Naive thymus-derived CD4-positive, alpha-beta T cell (primary cell): ENCODE measurements at regions not wholly inside any gene's neighbourhood (a gene's known extent, or its start where the extent isn't known, plus 50 kb on each side); places are given as distances from the start of the nearest gene placed in this dataset.

Experiments used
- ATAC-seq: fragments of 150-1000 bp; cut with Tn5 transposase; 2 replicates; pipeline ENCODE4 v1.10.0; 2021; ENCODE audit warnings: mild to moderate bottlenecking, moderate library complexity
- CTCF ChIA-PET: fragments of 350-600 bp; sonication (Branson Sonifier 250); formaldehyde crosslinking; loops from one replicate; lab custom pipeline; 2021; ENCODE audit warnings: antibody characterized with exemption; lab: Charles Lee
- POLR2A ChIA-PET: fragments of 350-600 bp; sonication (Branson Sonifier 250); formaldehyde crosslinking; loops from one replicate; lab custom pipeline; 2021; ENCODE audit warnings: antibody characterized with exemption, inconsistent platforms; lab: Charles Lee
- DNase-seq, 9 donors: peaks; one replicate each; pipeline versions ENCODE4 v3.0.0 to v3.0.0-alpha.2; 2020 to 2022; ENCODE audit warnings: mixed read lengths in 1 of 9
- H3K27ac ChIP-seq: one replicate; pipeline ENCODE4 v1.7.0; 2013; ENCODE audit warnings: mild to moderate bottlenecking, low read depth, low read length, moderate library complexity
- H3K27me3 ChIP-seq, 2 donors: one replicate each; pipeline ENCODE4 v1.7.0; 2013; ENCODE audit warnings: low read length in 2 of 2, mild to moderate bottlenecking in 2 of 2, moderate library complexity in 2 of 2; ENCODE audit not compliant: control insufficient read depth in 2 of 2, insufficient read depth in 2 of 2
- H3K36me3 ChIP-seq, 3 experiments: 1 replicate in 2 of 3; 2 replicates in 1 of 3; pipeline ENCODE4 v1.7.0; 2013; ENCODE audit warnings: low read length in 3 of 3, mild to moderate bottlenecking in 3 of 3, moderate library complexity in 1 of 3; ENCODE audit not compliant: insufficient read depth in 3 of 3, control insufficient read depth in 2 of 3
- H3K4me1 ChIP-seq, 2 donors: one replicate each; pipeline ENCODE4 v1.7.0; 2013; ENCODE audit warnings: low read length in 2 of 2, mild to moderate bottlenecking in 2 of 2, moderate library complexity in 1 of 2; ENCODE audit not compliant: control insufficient read depth in 2 of 2, insufficient read depth in 2 of 2
- H3K4me3 ChIP-seq: 2 replicates; pipeline ENCODE4 v1.7.0; 2013; ENCODE audit warnings: mild to moderate bottlenecking, low read length
- H3K9me3 ChIP-seq, 3 experiments: 1 replicate in 2 of 3; 2 replicates in 1 of 3; pipeline ENCODE4 v1.7.0; 2013; ENCODE audit warnings: low read length in 3 of 3; ENCODE audit not compliant: control insufficient read depth in 2 of 3
- H3K27ac Mint-ChIP-seq, 9 donors: one replicate each; pipeline ENCODE4 v1.8.0; 2020 to 2022; ENCODE audit warnings: mixed read lengths in 9 of 9, mild to moderate bottlenecking in 8 of 9, moderate library complexity in 5 of 9, inconsistent platforms in 2 of 9
- H3K27me3 Mint-ChIP-seq, 5 donors: one replicate each; pipeline ENCODE4 v1.8.0; 2021 to 2022; ENCODE audit warnings: mixed read lengths in 5 of 5, mild to moderate bottlenecking in 1 of 5
- H3K36me3 Mint-ChIP-seq, 5 donors: one replicate each; pipeline ENCODE4 v1.8.0; 2020 to 2022; ENCODE audit warnings: mixed read lengths in 5 of 5, mild to moderate bottlenecking in 3 of 5, inconsistent platforms in 1 of 5
- H3K4me1 Mint-ChIP-seq, 7 donors: one replicate each; pipeline ENCODE4 v1.8.0; 2020 to 2022; ENCODE audit warnings: mixed read lengths in 7 of 7, mild to moderate bottlenecking in 3 of 7, inconsistent platforms in 1 of 7
- H3K4me3 Mint-ChIP-seq, 10 donors: one replicate each; pipeline ENCODE4 v1.8.0; 2020 to 2022; ENCODE audit warnings: mild to moderate bottlenecking in 10 of 10, mixed read lengths in 10 of 10, moderate library complexity in 6 of 10, inconsistent platforms in 2 of 10
- H3K9me3 Mint-ChIP-seq, 11 donors: one replicate each; pipeline ENCODE4 v1.8.0; 2020 to 2022; ENCODE audit warnings: mixed read lengths in 11 of 11, mild to moderate bottlenecking in 4 of 11, inconsistent platforms in 1 of 11, moderate library complexity in 1 of 11
- intact Hi-C, 2 donors: fragments of 100-400 bp; cut with micrococcal nuclease; formaldehyde crosslinking; loops; one replicate each; pipeline ENCODE4 v1.15.1; 2023

- Histone ChIP-seq H3K27me3 (no peaks in the 10 kb centered on the region), H3K4me3 (no peak overlapping the region), H3K4me1 (no peaks in the 10 kb centered on the region), H3K27ac (no peak overlapping the region), H3K36me3 (no peaks in the 10 kb centered on the region), H3K9me3 (no peaks in the 10 kb centered on the region)
- H3K27ac Mint-ChIP-seq: no peak overlapping the region
- no peak for DNase-seq
- ChIA-PET POLR2A (no interaction called here), CTCF (no interaction called here)
- ATAC-seq: no peak
- no peaks in the 10 kb centered on the region for H3K27me3 Mint-ChIP-seq
- no peaks in the 10 kb centered on the region for H3K36me3 Mint-ChIP-seq
- intact Hi-C loops: no loop called here
- peaks cover 0 to 9% (median 2%) of the 10 kb centered on the region in 11 donors for H3K9me3 Mint-ChIP-seq
- H3K4me3 Mint-ChIP-seq: no peak overlapping the region
- H3K4me1 Mint-ChIP-seq: no peaks in the 10 kb centered on the region
Observed at GRCh38 chr20:21936720-21937380, 231.4 kb downstream of the PAX1 start.

- H3K9me3 Mint-ChIP-seq: peaks cover 0 to 7% (median 3%) of the 10 kb centered on the region in 11 donors
- ChIA-PET CTCF (no interaction called here), POLR2A (no interaction called here)
- no peak overlapping the region for H3K4me3 ChIP-seq
- no peaks in the 10 kb centered on the region for H3K36me3 ChIP-seq
- H3K9me3 ChIP-seq: no peaks in the 10 kb centered on the region
- no peaks in the 10 kb centered on the region for H3K4me1 Mint-ChIP-seq
- no peak overlapping the region for H3K27ac ChIP-seq
- H3K4me3 Mint-ChIP-seq: no peak overlapping the region
- H3K36me3 Mint-ChIP-seq: no peaks in the 10 kb centered on the region
- H3K27me3 Mint-ChIP-seq: no peaks in the 10 kb centered on the region
- DNase-seq (no peak), ATAC-seq (no peak)
- intact Hi-C loops: no loop called here
- no peak overlapping the region for H3K27ac Mint-ChIP-seq
- no peaks in the 10 kb centered on the region for H3K4me1 ChIP-seq
- H3K27me3 ChIP-seq: no peaks in the 10 kb centered on the region
Observed at GRCh38 chr20:21936261-21936660, 230.8 kb downstream of the PAX1 start.

- POLR2A ChIA-PET: no interaction called here
- intact Hi-C loops: no loop called here
- Mint-ChIP-seq H3K27ac (no peak overlapping the region), H3K27me3 (no peaks in the 10 kb centered on the region), H3K4me3 (no peak overlapping the region), H3K9me3 (peaks cover 0 to 8% (median 3%) of the 10 kb centered on the region in 11 donors), H3K4me1 (no peaks in the 10 kb centered on the region), H3K36me3 (no peaks in the 10 kb centered on the region)
- Histone ChIP-seq H3K27ac (no peak overlapping the region), H3K27me3 (no peaks in the 10 kb centered on the region), H3K9me3 (no peaks in the 10 kb centered on the region), H3K4me3 (no peak overlapping the region), H3K4me1 (no peaks in the 10 kb centered on the region), H3K36me3 (no peaks in the 10 kb centered on the region)
- DNase-seq: no peak
- no peak for ATAC-seq
- CTCF ChIA-PET: no interaction called here
Observed at GRCh38 chr20:21933526-21933925, 228.1 kb downstream of the PAX1 start.

GRCh38 chr20:21921251-21921650 is 215.8 kb downstream of the PAX1 start:
- no peak overlapping the region for H3K27ac Mint-ChIP-seq

GRCh38 chr20:21920211-21920610 is 214.7 kb downstream of the PAX1 start:
- POLR2A ChIA-PET: no interaction called here
- ATAC-seq (no peak), DNase-seq (no peak)
- H3K27ac ChIP-seq: no peak overlapping the region
- no peaks in the 10 kb centered on the region for H3K9me3 ChIP-seq
- intact Hi-C loops: no loop called here
- H3K4me3 ChIP-seq: no peak overlapping the region
- H3K36me3 ChIP-seq: no peaks in the 10 kb centered on the region
- Mint-ChIP-seq H3K36me3 (peaks cover 0 to 6% (median 0%) of the 10 kb centered on the region in 5 donors), H3K9me3 (peaks cover 0 to 40% (median 11%) of the 10 kb centered on the region in 11 donors), H3K4me3 (no peak overlapping the region), H3K27ac (no peak overlapping the region), H3K4me1 (no peaks in the 10 kb centered on the region), H3K27me3 (peaks cover 0 to 6% (median 0%) of the 10 kb centered on the region in 5 donors)
- H3K4me1 ChIP-seq: no peaks in the 10 kb centered on the region
- no peaks in the 10 kb centered on the region for H3K27me3 ChIP-seq
- CTCF ChIA-PET: no interaction called here

More at GRCh38 chr20:21921251-21921650, 215.8 kb downstream of the PAX1 start:
- no peaks in the 10 kb centered on the region for H3K36me3 ChIP-seq
- DNase-seq (no peak), ATAC-seq (no peak)
- H3K27me3 ChIP-seq: no peaks in the 10 kb centered on the region
- H3K4me3 Mint-ChIP-seq: no peak overlapping the region
- peaks cover 0 to 6% (median 0%) of the 10 kb centered on the region in 5 donors for H3K27me3 Mint-ChIP-seq
- H3K36me3 Mint-ChIP-seq: peaks cover 0 to 6% (median 0%) of the 10 kb centered on the region in 5 donors
- no peak overlapping the region for H3K27ac ChIP-seq
- H3K4me3 ChIP-seq: no peak overlapping the region
- H3K9me3 ChIP-seq: no peaks in the 10 kb centered on the region
- peaks cover 3 to 48% (median 11%) of the 10 kb centered on the region in 11 donors for H3K9me3 Mint-ChIP-seq
- intact Hi-C loops: no loop called here
- no peaks in the 10 kb centered on the region for H3K4me1 ChIP-seq
- ChIA-PET POLR2A (no interaction called here), CTCF (no interaction called here)
- no peaks in the 10 kb centered on the region for H3K4me1 Mint-ChIP-seq

GRCh38 chr20:21918398-21918797 is 212.9 kb downstream of the PAX1 start:
- Histone ChIP-seq H3K27ac (no peak overlapping the region), H3K27me3 (no peaks in the 10 kb centered on the region), H3K9me3 (no peaks in the 10 kb centered on the region), H3K36me3 (no peaks in the 10 kb centered on the region), H3K4me3 (no peak overlapping the region), H3K4me1 (no peaks in the 10 kb centered on the region)
- peaks cover 0 to 33% (median 8%) of the 10 kb centered on the region in 11 donors for H3K9me3 Mint-ChIP-seq
- DNase-seq: no peak
- intact Hi-C loops: no loop called here
- no peak overlapping the region for H3K4me3 Mint-ChIP-seq
- ChIA-PET CTCF (no interaction called here), POLR2A (no interaction called here)
- no peak overlapping the region for H3K27ac Mint-ChIP-seq
- no peaks in the 10 kb centered on the region for H3K4me1 Mint-ChIP-seq
- no peaks in the 10 kb centered on the region for H3K27me3 Mint-ChIP-seq
- H3K36me3 Mint-ChIP-seq: no peaks in the 10 kb centered on the region
- ATAC-seq: no peak

GRCh38 chr20:21902391-21902790 is 196.9 kb downstream of the PAX1 start:
- H3K4me3 Mint-ChIP-seq: no peak overlapping the region
- ATAC-seq: no peak
- H3K9me3 Mint-ChIP-seq: peaks cover 4 to 23% (median 12%) of the 10 kb centered on the region in 11 donors
- Histone ChIP-seq H3K4me3 (no peak overlapping the region), H3K4me1 (no peaks in the 10 kb centered on the region), H3K27ac (no peak overlapping the region), H3K36me3 (no peaks in the 10 kb centered on the region), H3K9me3 (no peaks in the 10 kb centered on the region), H3K27me3 (no peaks in the 10 kb centered on the region)
- CTCF ChIA-PET: no interaction called here
- H3K36me3 Mint-ChIP-seq: peaks cover 0 to 3% (median 0%) of the 10 kb centered on the region in 5 donors
- H3K27ac Mint-ChIP-seq: no peak overlapping the region
- POLR2A ChIA-PET: no interaction called here
- intact Hi-C loops: no loop called here
- H3K4me1 Mint-ChIP-seq: no peaks in the 10 kb centered on the region
- H3K27me3 Mint-ChIP-seq: no peaks in the 10 kb centered on the region
- no peak for DNase-seq
